ENCODE measurements at regions not wholly inside any gene's neighbourhood (a gene's known extent, or its start where the extent isn't known, plus 50 kb on each side); places are given as distances from the start of the nearest gene placed in this dataset.

GRCh38 chr4:123553279-123553678 lies 156.7 kb downstream of the SPRY1 start:
- TF ChIP-seq CTCF (conservative IDR thresholded peaks at IDR 0.05; ENCODE audit: low read depth, low read length) = no peak
- no peak overlapping the region for H3K4me3 ChIP-seq (ENCODE audit: low read length)
- DNase-seq (ENCODE audit: low read depth) = no peak

- no peak overlapping the region for H3K4me3 ChIP-seq (ENCODE audit: low read length)
- DNase-seq (ENCODE audit: low read depth) = no peak
- TF ChIP-seq CTCF (conservative IDR thresholded peaks at IDR 0.05; ENCODE audit: low read depth, low read length) = no peak
Observed at GRCh38 chr4:123553733-123554637, 157.4 kb downstream of the SPRY1 start.

GRCh38 chr4:123554801-123555232 lies 158.2 kb downstream of the SPRY1 start:
- TF ChIP-seq CTCF (conservative IDR thresholded peaks at IDR 0.05; ENCODE audit: low read depth, low read length) = no peak
- H3K4me3 ChIP-seq (ENCODE audit: low read length) = no peak overlapping the region
- DNase-seq (ENCODE audit: low read depth) = no peak

GRCh38 chr4:123555233-123555806 lies 158.7 kb downstream of the SPRY1 start:
- TF ChIP-seq CTCF (conservative IDR thresholded peaks at IDR 0.05; ENCODE audit: low read depth, low read length) = no peak
- DNase-seq (ENCODE audit: low read depth) = peak; percentile 81
- H3K4me3 ChIP-seq (ENCODE audit: low read length) = no peak overlapping the region

GRCh38 chr4:123555807-123556273 lies 159.2 kb downstream of the SPRY1 start:
- no peak overlapping the region for H3K4me3 ChIP-seq (ENCODE audit: low read length)
- DNase-seq (ENCODE audit: low read depth) = peak; percentile 28
- TF ChIP-seq CTCF (conservative IDR thresholded peaks at IDR 0.05; ENCODE audit: low read depth, low read length) = no peak

- DNase-seq (ENCODE audit: low read depth) = no peak
Observed at GRCh38 chr4:123556526-123556925, 159.9 kb downstream of the SPRY1 start.

More at GRCh38 chr4:123556526-123556925, 159.9 kb downstream of the SPRY1 start:
- no peak for TF ChIP-seq CTCF (conservative IDR thresholded peaks at IDR 0.05; ENCODE audit: low read depth, low read length)
- H3K4me3 ChIP-seq (ENCODE audit: low read length) = no peak overlapping the region
